ENCODE measurements at regions not wholly inside any gene's neighbourhood (a gene's known extent, or its start where the extent isn't known, plus 50 kb on each side); places are given as distances from the start of the nearest gene placed in this dataset.
"Not testable (repeated sequence)": the region's sequence is repeated elsewhere in the genome, so short reads cannot be mapped to it uniquely, and the experiment has no call there.

DNA sequence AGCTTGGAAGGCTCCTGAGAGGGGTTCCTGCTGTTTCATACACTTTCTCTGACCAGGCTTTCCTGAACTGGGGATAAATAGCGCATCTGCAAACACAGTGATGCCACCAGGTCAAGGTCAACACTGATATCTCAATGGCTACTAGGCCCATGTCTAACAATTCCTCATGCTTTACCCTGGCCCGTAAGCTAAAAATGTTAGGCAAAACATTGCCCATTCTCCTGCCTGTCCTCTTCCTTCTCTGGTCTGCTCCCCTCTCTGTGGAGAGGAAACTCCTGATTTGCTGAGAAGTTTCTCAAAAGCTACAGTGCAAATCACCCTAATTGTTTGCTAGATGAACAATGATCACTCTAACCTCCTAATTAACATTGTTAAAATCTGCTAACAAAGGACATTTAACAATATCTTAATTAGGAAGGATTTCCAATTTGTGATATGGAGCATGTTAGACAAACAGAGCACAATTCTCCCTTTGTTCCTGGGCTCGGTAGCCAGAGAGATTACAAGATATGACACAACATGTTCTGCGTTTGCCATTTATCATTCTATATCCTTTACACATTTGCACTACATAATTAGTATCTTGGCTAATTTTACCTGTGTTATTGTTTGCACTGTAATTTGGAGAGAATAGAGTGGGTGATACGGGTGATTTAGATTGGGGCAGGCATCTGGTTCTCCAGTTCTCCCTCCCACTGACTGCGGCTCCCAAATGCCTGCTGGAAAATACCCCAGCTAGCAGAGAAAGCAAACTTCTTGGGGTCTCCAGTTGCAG is 266.8 kb downstream of the CD83 start:
- no peaks in the 10 kb centered on the region for H3K27me3 ChIP-seq (ENCODE audit: control insufficient read depth, insufficient read depth, low read length)
- peaks cover 43% of the 10 kb centered on the region for H3K4me1 ChIP-seq (ENCODE audit: control insufficient read depth, insufficient read depth, low read length)
- H3K9ac ChIP-seq (ENCODE audit: low read depth, low read length) = no peak overlapping the region
- no peak overlapping the region for H3K4me3 ChIP-seq (ENCODE audit: low read depth, low read length)
- H3K9me3 ChIP-seq (ENCODE audit: control insufficient read depth, insufficient read depth, low read length) = no peaks in the 10 kb centered on the region
- H3K36me3 ChIP-seq (ENCODE audit: control insufficient read depth, insufficient read depth, low read length) = no peaks in the 10 kb centered on the region

DNA sequence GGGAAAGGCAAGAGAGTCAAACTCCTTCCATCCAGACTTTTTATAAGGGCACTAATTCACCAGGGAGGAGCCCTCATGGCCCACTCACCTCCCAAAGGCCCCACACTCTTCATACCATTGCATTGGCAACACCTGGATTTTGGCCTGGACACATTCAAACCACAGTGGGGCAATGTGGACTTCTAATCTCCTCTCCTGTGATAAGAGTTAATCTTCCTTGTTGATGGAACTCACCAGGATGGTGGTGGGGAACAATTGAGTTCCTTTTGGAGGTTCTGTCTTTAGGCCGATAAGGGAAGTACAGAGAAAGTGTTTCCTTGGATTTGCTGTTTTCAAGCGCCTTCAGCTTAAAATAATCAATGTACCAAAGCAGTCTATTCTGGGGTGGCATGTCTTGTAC is 268.7 kb downstream of the CD83 start:
- Histone ChIP-seq H3K4me3 (ENCODE audit: low read depth, low read length) (no peak overlapping the region), H3K9ac (ENCODE audit: low read depth, low read length) (no peak overlapping the region), H3K27me3 (ENCODE audit: control insufficient read depth, insufficient read depth, low read length) (no peaks in the 10 kb centered on the region), H3K9me3 (ENCODE audit: control insufficient read depth, insufficient read depth, low read length) (no peaks in the 10 kb centered on the region), H3K4me1 (ENCODE audit: control insufficient read depth, insufficient read depth, low read length) (peaks cover 28% of the 10 kb centered on the region), H3K36me3 (ENCODE audit: control insufficient read depth, insufficient read depth, low read length) (no peaks in the 10 kb centered on the region)

DNA sequence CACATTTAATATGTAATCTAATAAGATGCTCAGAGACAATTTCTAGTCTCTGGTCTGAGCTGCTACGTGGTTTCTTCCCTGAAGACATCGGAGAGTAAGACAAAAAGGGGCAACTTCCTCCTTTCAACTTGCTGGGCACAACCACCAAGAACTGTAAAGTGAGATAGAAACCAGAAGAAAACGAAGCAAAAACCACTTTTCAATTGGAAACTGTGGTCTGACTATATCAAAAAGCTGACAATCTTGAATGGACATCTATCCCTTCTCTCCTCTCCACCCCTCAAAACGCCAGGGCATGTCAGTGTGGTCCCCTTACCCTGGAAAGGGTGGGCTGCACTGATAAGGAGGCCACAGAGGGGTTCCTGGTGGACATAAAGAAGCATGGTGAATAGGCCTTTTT is 269.1 kb downstream of the CD83 start:
- Histone ChIP-seq H3K4me3 (ENCODE audit: low read depth, low read length) (no peak overlapping the region), H3K36me3 (ENCODE audit: control insufficient read depth, insufficient read depth, low read length) (no peaks in the 10 kb centered on the region), H3K9me3 (ENCODE audit: control insufficient read depth, insufficient read depth, low read length) (no peaks in the 10 kb centered on the region), H3K4me1 (ENCODE audit: control insufficient read depth, insufficient read depth, low read length) (peaks cover 24% of the 10 kb centered on the region), H3K9ac (ENCODE audit: low read depth, low read length) (no peak overlapping the region), H3K27me3 (ENCODE audit: control insufficient read depth, insufficient read depth, low read length) (no peaks in the 10 kb centered on the region)

DNA sequence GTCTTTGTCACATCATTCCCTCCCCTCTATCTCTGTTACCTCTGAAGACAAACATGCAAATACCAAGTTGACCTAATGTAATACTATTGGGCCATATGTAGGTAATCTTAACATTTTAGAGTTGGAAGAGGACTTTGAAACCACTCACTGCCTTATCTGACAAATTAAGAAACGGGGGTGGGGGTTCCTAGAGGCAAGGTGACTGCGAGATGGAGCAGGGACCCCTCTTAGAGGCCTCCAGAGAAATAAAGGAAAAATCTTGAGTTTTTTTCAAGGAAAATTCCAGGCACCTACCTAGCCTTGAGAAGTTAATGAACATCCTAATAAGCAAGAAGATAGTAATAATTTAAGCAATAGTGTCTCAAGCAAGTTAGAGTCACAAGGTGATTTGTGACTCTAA is 270.8 kb downstream of the CD83 start:
- peaks cover 8% of the 10 kb centered on the region for H3K4me1 ChIP-seq (ENCODE audit: control insufficient read depth, insufficient read depth, low read length)

DNA sequence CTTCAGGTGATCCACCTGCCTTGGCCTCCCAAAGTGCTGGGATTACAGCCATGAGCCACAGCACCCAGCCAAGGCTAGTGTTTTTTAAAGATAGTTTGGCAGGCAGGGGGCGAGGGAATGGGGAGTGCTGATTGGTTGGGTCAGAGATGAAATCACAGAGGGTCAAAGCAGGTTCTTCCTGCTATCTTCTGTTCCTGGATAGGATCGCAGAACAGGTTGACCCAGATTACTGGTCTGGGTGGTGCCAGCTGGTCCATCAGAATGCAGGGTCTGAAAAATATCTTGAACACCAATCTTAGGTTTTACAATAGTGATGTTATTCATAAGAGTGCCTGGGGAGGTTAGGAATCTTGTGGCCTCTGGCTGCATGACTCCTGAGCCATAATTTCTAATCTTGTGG is 272.2 kb downstream of the CD83 start:
- H3K36me3 ChIP-seq (ENCODE audit: control insufficient read depth, insufficient read depth, low read length); H3K27me3 ChIP-seq (ENCODE audit: control insufficient read depth, insufficient read depth, low read length); H3K9me3 ChIP-seq (ENCODE audit: control insufficient read depth, insufficient read depth, low read length); H3K9ac ChIP-seq (ENCODE audit: low read depth, low read length); H3K4me1 ChIP-seq (ENCODE audit: control insufficient read depth, insufficient read depth, low read length); H3K4me3 ChIP-seq (ENCODE audit: low read depth, low read length): not testable (repeated sequence)

More for the DNA sequence above, 270.8 kb downstream of the CD83 start:
- Histone ChIP-seq H3K36me3 (ENCODE audit: control insufficient read depth, insufficient read depth, low read length) (no peaks in the 10 kb centered on the region), H3K27me3 (ENCODE audit: control insufficient read depth, insufficient read depth, low read length) (no peaks in the 10 kb centered on the region), H3K9me3 (ENCODE audit: control insufficient read depth, insufficient read depth, low read length) (no peaks in the 10 kb centered on the region), H3K4me3 (ENCODE audit: low read depth, low read length) (no peak overlapping the region), H3K9ac (ENCODE audit: low read depth, low read length) (no peak overlapping the region)

DNA sequence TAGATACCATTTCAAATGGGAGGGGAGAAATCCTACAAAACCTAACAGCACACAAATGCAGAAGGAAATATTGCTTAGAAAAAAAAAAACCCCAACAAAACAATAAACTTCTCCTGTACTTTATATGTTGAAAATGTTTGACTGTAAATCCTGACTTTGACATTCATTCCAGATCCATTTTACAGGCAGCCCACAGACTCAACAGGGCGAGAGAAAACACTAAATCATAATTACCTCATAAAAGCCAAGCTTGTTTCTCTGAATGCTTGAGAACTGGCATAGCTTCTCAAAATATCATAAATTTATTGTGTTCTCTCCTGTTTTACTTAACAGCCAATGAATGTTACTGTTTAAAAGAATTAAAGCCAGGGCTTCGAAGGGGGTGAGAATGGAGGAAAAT is 273.2 kb downstream of the CD83 start:
- Histone ChIP-seq H3K9ac (ENCODE audit: low read depth, low read length) (no peak overlapping the region), H3K27me3 (ENCODE audit: control insufficient read depth, insufficient read depth, low read length) (no peaks in the 10 kb centered on the region), H3K4me3 (ENCODE audit: low read depth, low read length) (no peak overlapping the region), H3K36me3 (ENCODE audit: control insufficient read depth, insufficient read depth, low read length) (no peaks in the 10 kb centered on the region), H3K9me3 (ENCODE audit: control insufficient read depth, insufficient read depth, low read length) (no peaks in the 10 kb centered on the region), H3K4me1 (ENCODE audit: control insufficient read depth, insufficient read depth, low read length) (no peaks in the 10 kb centered on the region)

DNA sequence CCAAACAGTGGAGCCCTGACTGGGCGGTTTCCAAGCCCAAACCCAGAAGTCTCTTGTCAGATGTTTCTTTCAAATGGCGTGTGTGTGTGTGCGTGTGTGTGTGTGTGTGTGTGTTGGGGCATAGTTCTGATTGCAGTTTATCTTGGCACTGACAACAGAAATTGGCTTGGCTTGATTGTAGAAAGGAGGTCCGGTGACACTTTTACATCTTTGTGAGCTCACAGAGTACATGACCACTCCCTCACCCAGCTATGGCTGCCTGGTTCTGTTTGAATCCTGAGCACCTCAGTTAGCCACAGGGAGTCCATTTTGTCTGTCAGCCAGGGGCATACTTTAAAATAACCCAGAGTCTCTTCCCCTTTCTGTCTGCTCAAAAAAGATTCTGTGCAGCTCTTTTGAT is 276.3 kb downstream of the CD83 start:
- Histone ChIP-seq H3K9ac (ENCODE audit: low read depth, low read length) (no peak overlapping the region), H3K4me1 (ENCODE audit: control insufficient read depth, insufficient read depth, low read length) (no peaks in the 10 kb centered on the region), H3K27me3 (ENCODE audit: control insufficient read depth, insufficient read depth, low read length) (no peaks in the 10 kb centered on the region), H3K36me3 (ENCODE audit: control insufficient read depth, insufficient read depth, low read length) (no peaks in the 10 kb centered on the region), H3K9me3 (ENCODE audit: control insufficient read depth, insufficient read depth, low read length) (peaks cover 4% of the 10 kb centered on the region), H3K4me3 (ENCODE audit: low read depth, low read length) (no peak overlapping the region)

DNA sequence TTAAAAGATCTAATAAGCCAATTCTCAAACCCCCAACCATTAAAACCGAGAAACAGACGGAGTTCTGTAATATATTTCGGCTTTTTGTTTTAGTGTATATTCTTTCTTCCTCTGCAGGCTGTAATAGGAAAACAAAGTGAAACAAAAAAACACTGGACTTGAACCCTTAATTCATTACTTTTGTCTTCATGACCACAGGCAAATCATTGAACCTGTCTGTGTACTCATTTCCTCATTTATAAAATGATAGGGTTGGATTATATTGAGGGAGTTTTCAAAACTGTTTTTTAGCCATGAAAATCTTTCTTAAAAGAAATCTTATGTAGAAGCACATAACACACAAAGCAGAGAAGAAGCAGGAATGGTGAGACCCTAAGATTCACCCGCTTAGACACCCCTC is 278.8 kb downstream of the CD83 start:
- no peaks in the 10 kb centered on the region for H3K36me3 ChIP-seq (ENCODE audit: control insufficient read depth, insufficient read depth, low read length)
- H3K27me3 ChIP-seq (ENCODE audit: control insufficient read depth, insufficient read depth, low read length) = no peaks in the 10 kb centered on the region
- no peak overlapping the region for H3K9ac ChIP-seq (ENCODE audit: low read depth, low read length)
- H3K9me3 ChIP-seq (ENCODE audit: control insufficient read depth, insufficient read depth, low read length) = peaks cover 25% of the 10 kb centered on the region
- H3K4me3 ChIP-seq (ENCODE audit: low read depth, low read length) = no peak overlapping the region
- H3K4me1 ChIP-seq (ENCODE audit: control insufficient read depth, insufficient read depth, low read length) = no peaks in the 10 kb centered on the region

DNA sequence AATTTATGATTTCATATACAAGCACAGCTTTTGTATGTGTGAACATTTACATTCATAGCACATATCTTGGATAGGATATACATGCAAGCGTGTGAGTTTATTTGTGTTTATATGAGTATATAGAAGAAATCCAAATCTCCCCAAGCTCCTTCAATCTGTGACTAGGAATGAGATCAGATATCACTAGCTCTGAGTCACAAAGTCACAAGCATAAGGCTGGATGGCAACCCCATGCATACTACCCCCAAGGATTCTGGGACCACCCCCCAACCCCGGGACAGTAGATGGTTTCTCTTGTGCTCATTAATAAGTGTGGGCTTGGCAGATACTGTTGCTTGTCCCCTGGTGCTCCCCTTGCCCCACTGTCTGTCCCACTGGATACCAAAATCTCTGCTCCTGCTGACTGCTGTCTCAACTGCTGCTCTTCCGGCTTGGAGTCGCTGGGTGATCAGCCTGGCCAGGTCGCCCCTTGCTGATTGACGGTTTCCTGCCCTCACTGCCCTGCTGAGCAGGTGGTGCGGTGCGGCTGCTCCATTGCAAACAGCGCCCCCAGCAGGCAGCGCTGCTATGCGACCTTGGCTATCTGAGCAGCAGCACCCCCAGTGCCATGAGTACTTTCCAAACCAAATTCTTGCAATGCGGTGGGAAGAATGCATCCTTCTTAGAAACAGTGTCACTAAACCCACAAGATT is 279.4 kb downstream of the CD83 start:
- H3K36me3 ChIP-seq (ENCODE audit: control insufficient read depth, insufficient read depth, low read length) = no peaks in the 10 kb centered on the region
- H3K9ac ChIP-seq (ENCODE audit: low read depth, low read length) = no peak overlapping the region
- H3K4me1 ChIP-seq (ENCODE audit: control insufficient read depth, insufficient read depth, low read length) = no peaks in the 10 kb centered on the region
- no peaks in the 10 kb centered on the region for H3K27me3 ChIP-seq (ENCODE audit: control insufficient read depth, insufficient read depth, low read length)
- peaks cover 28% of the 10 kb centered on the region for H3K9me3 ChIP-seq (ENCODE audit: control insufficient read depth, insufficient read depth, low read length)
- H3K4me3 ChIP-seq (ENCODE audit: low read depth, low read length) = no peak overlapping the region

DNA sequence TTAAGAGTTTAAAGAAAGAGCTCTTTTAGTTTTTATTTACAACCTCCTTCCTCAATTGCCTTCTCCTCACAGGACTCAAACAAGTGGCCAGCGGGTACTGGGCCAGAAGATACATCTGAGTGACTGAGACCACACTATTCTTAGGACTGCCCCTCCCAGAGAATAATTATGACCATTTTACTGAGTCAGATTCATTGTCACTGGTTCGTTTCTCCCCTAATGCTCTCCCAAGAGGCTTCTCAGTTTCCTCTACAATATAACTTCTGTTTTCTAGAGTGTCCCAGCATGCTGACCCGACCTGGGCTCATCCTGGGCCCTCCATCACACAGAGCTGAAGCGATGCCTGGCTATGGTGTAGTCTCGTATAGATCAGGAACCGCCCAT is 279.9 kb downstream of the CD83 start:
- Histone ChIP-seq H3K4me3 (ENCODE audit: low read depth, low read length) (no peak overlapping the region), H3K9me3 (ENCODE audit: control insufficient read depth, insufficient read depth, low read length) (peaks cover 28% of the 10 kb centered on the region), H3K9ac (ENCODE audit: low read depth, low read length) (no peak overlapping the region), H3K36me3 (ENCODE audit: control insufficient read depth, insufficient read depth, low read length) (no peaks in the 10 kb centered on the region), H3K4me1 (ENCODE audit: control insufficient read depth, insufficient read depth, low read length) (no peaks in the 10 kb centered on the region), H3K27me3 (ENCODE audit: control insufficient read depth, insufficient read depth, low read length) (no peaks in the 10 kb centered on the region)

DNA sequence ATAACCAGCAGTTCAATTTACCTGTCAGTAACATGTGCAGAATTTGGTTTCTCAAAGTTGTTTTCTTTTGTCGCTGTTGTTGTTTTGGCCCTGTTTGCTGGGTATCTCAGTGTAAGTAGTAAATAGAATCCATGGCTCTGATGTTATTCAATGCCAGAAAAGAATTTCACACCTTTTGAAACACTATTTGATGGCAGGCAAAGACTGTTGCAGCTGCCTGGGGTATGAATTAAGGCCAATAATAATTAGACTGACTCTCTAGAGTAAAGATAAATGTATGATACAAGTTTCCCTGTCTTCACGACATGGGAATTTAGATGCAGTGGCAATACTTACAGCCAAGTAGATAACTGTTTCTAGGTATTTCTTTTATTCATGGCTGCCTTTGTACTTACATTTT is 281.4 kb downstream of the CD83 start:
- H3K4me3 ChIP-seq (ENCODE audit: low read depth, low read length) = no peak overlapping the region
- H3K9me3 ChIP-seq (ENCODE audit: control insufficient read depth, insufficient read depth, low read length) = peaks cover 28% of the 10 kb centered on the region
- no peak overlapping the region for H3K9ac ChIP-seq (ENCODE audit: low read depth, low read length)
- no peaks in the 10 kb centered on the region for H3K27me3 ChIP-seq (ENCODE audit: control insufficient read depth, insufficient read depth, low read length)
- H3K4me1 ChIP-seq (ENCODE audit: control insufficient read depth, insufficient read depth, low read length) = no peaks in the 10 kb centered on the region
- no peaks in the 10 kb centered on the region for H3K36me3 ChIP-seq (ENCODE audit: control insufficient read depth, insufficient read depth, low read length)

DNA sequence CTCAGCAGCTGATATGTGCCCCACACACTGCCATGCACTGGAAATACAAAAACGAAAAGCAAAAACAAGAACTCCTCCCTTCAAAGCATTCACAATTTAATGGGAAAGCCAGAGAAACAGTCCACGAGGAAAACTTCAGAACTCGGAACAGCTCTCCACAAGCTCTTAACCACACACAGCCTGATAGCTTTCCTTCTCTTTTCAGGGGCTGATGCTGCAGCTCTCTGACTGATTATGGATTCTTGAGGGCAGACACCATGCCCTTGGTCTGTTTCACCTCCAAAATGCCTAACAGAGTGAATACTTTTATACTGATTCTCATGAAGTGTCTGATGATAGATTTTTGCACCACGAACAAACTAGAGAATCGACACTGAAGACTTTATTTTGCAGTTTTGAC is 282.1 kb downstream of the CD83 start:
- no peak overlapping the region for H3K9ac ChIP-seq (ENCODE audit: low read depth, low read length)
- no peak overlapping the region for H3K4me3 ChIP-seq (ENCODE audit: low read depth, low read length)
- no peaks in the 10 kb centered on the region for H3K36me3 ChIP-seq (ENCODE audit: control insufficient read depth, insufficient read depth, low read length)
- H3K9me3 ChIP-seq (ENCODE audit: control insufficient read depth, insufficient read depth, low read length) = peaks cover 28% of the 10 kb centered on the region
- no peaks in the 10 kb centered on the region for H3K27me3 ChIP-seq (ENCODE audit: control insufficient read depth, insufficient read depth, low read length)
- H3K4me1 ChIP-seq (ENCODE audit: control insufficient read depth, insufficient read depth, low read length) = no peaks in the 10 kb centered on the region
